NB4 (cell line): ENCODE measurements at regions not wholly inside any gene's neighbourhood (a gene's known extent, or its start where the extent isn't known, plus 50 kb on each side); places are given as distances from the start of the nearest gene placed in this dataset.

Source experiments
- DNase-seq: peaks from one replicate; pipeline ENCODE4 v3.0.0; 2010; ENCODE audit warnings: low read depth
- H3K4me3 ChIP-seq: one replicate; pipeline ENCODE4 v1.5.1; 2011; ENCODE audit warnings: mild to moderate bottlenecking, low read depth, low read length, moderate library complexity
- CTCF ChIP-seq: IDR thresholded peaks from one replicate; pipeline ENCODE4 v1.5.1; 2012; ENCODE audit warnings: low read depth, low read length
- MAX ChIP-seq: IDR thresholded peaks from 2 replicates; pipeline ENCODE4 v1.6.1; 2011; ENCODE audit warnings: low read depth, low read length
- MYC ChIP-seq: IDR thresholded peaks from 2 replicates; pipeline ENCODE4 v1.6.1; 2011; ENCODE audit warnings: low read depth, low read length
- POLR2A ChIP-seq: IDR thresholded peaks from 2 replicates; pipeline ENCODE4 v1.6.1; 2011; ENCODE audit warnings: mild to moderate bottlenecking; ENCODE audit not compliant: insufficient read length; ENCODE audit errors: extremely low read depth

- no peak for TF ChIP-seq MAX
- TF ChIP-seq POLR2A, result no peak
- no peak for TF ChIP-seq CTCF
- TF ChIP-seq MYC, result no peak
Measured at GRCh38 chr2:128995086-128995485, 676.4 kb upstream of the HS6ST1 start.

GRCh38 chr2:128996078-128996477, 677.4 kb upstream of the HS6ST1 start:
- TF ChIP-seq MAX, result no peak
- no peak for TF ChIP-seq POLR2A
- TF ChIP-seq MYC, result no peak
- no peak for TF ChIP-seq CTCF

More at GRCh38 chr2:128995086-128995485, 676.4 kb upstream of the HS6ST1 start:
- no peak for DNase-seq
- no peak overlapping the region for H3K4me3 ChIP-seq

GRCh38 chr2:128997166-128997866, 678.6 kb upstream of the HS6ST1 start:
- DNase-seq, result no peak
- H3K4me3 ChIP-seq, result no peak overlapping the region
- TF ChIP-seq POLR2A (no peak), CTCF (no peak), MYC (no peak), MAX (no peak)

More at GRCh38 chr2:128996078-128996477, 677.4 kb upstream of the HS6ST1 start:
- no peak for DNase-seq
- no peak overlapping the region for H3K4me3 ChIP-seq

GRCh38 chr2:129001926-129002325, 683.3 kb upstream of the HS6ST1 start:
- no peak overlapping the region for H3K4me3 ChIP-seq
- no peak for DNase-seq
- no peak for TF ChIP-seq MAX

GRCh38 chr2:129002751-129003150, 684.1 kb upstream of the HS6ST1 start:
- no peak for DNase-seq
- H3K4me3 ChIP-seq, result no peak overlapping the region
- TF ChIP-seq MAX (no peak), CTCF (no peak), POLR2A (no peak), MYC (no peak)

GRCh38 chr2:129004485-129004884, 685.8 kb upstream of the HS6ST1 start:
- TF ChIP-seq CTCF, result no peak
- TF ChIP-seq MYC, result no peak
- TF ChIP-seq MAX, result no peak
- TF ChIP-seq POLR2A, result no peak
- DNase-seq, result no peak
- no peak overlapping the region for H3K4me3 ChIP-seq
